Keratinocyte (primary cell): ENCODE measurements at regions not wholly inside any gene's neighbourhood (a gene's known extent, or its start where the extent isn't known, plus 50 kb on each side); places are given as distances from the start of the nearest gene placed in this dataset.

Source experiments
- DNase-seq: peaks from one replicate; pipeline ENCODE4 v3.0.0-alpha.2; 2011; ENCODE audit warnings: low read depth, missing footprints, low spot score
- FAIRE-seq: peaks from 2 replicates; lab custom pipeline; 2011; peaks lifted over from hg19 to GRCh38; lab: Jason Lieb, UNC
- H2AFZ ChIP-seq: 2 replicates; pipeline ENCODE4 v1.6.0; 2012; ENCODE audit warnings: low read length, control low read depth, inconsistent platforms; ENCODE audit not compliant: control insufficient read depth
- H3K27ac ChIP-seq: 2 replicates; pipeline ENCODE4 v1.5.1; 2011; ENCODE audit warnings: low read length; ENCODE audit not compliant: control insufficient read depth, insufficient read depth
- H3K27me3 ChIP-seq: 3 replicates; pipeline ENCODE4 v1.6.0; 2011; ENCODE audit warnings: low read length; ENCODE audit not compliant: control insufficient read depth, insufficient read depth; ENCODE audit errors: extremely low read depth
- H3K36me3 ChIP-seq, 2 experiments: 2 replicates in 1 of 2; 3 replicates in 1 of 2; pipeline ENCODE4 v1.5.1; 2011; ENCODE audit warnings: low read length in 2 of 2, mild to moderate bottlenecking in 1 of 2; ENCODE audit not compliant: control insufficient read depth in 2 of 2, insufficient read depth in 2 of 2; ENCODE audit errors: extremely low read depth in 1 of 2
- H3K4me1 ChIP-seq: 3 replicates; pipeline ENCODE4 v1.5.1; 2011; ENCODE audit warnings: low read length; ENCODE audit not compliant: control insufficient read depth, insufficient read depth; ENCODE audit errors: extremely low read depth
- H3K4me2 ChIP-seq: 3 replicates; pipeline ENCODE4 v1.6.0; 2011; ENCODE audit warnings: low read depth, low read length; ENCODE audit not compliant: control insufficient read depth, insufficient read depth; ENCODE audit errors: extremely low read depth
- H3K4me3 ChIP-seq, 3 experiments: fragments of 200-600 bp in 1 of 3; sonication (generic) in 1 of 3; 2 replicates in 2 of 3; 3 replicates in 1 of 3; pipeline ENCODE4 v1.5.1; 2011 to 2016; ENCODE audit warnings: low read length in 3 of 3, mild to moderate bottlenecking in 3 of 3, control low read depth in 2 of 3, inconsistent platforms in 1 of 3, low read depth in 1 of 3, mixed read lengths in 1 of 3, mixed run types in 1 of 3, moderate library complexity in 1 of 3; ENCODE audit not compliant: control insufficient read depth in 2 of 3, insufficient read depth in 2 of 3; ENCODE audit errors: extremely low read depth in 1 of 3
- H3K79me2 ChIP-seq: 2 replicates; pipeline ENCODE4 v1.6.0; 2012; ENCODE audit warnings: low read length; ENCODE audit not compliant: control insufficient read depth, insufficient read depth
- H3K9ac ChIP-seq: 3 replicates; pipeline ENCODE4 v1.6.0; 2011; ENCODE audit warnings: low read length; ENCODE audit not compliant: control insufficient read depth, insufficient read depth; ENCODE audit errors: extremely low read depth
- H3K9me1 ChIP-seq: 3 replicates; pipeline ENCODE4 v1.6.0; 2011; ENCODE audit warnings: low read length; ENCODE audit not compliant: control insufficient read depth, insufficient read depth; ENCODE audit errors: extremely low read depth
- H3K9me3 ChIP-seq: 2 replicates; pipeline ENCODE4 v1.5.1; 2012; ENCODE audit warnings: low read depth, low read length; ENCODE audit not compliant: control insufficient read depth
- H4K20me1 ChIP-seq: 3 replicates; pipeline ENCODE4 v1.6.0; 2011; ENCODE audit warnings: low read length; ENCODE audit not compliant: control insufficient read depth, insufficient read depth; ENCODE audit errors: extremely low read depth
- CTCF ChIP-seq, 3 experiments: IDR thresholded peaks in 1 of 3; conservative IDR thresholded peaks in 1 of 3; optimal IDR thresholded peaks in 1 of 3; 2 replicates in 2 of 3; 3 replicates in 1 of 3; pipeline versions ENCODE3 to v1.5.1; 2011; ENCODE audit warnings: low read length in 3 of 3, mild to moderate bottlenecking in 3 of 3, moderate library complexity in 2 of 3, control low read depth in 1 of 3, inconsistent platforms in 1 of 3; ENCODE audit not compliant: insufficient read depth in 2 of 3; ENCODE audit errors: extremely low read depth in 1 of 3
- EZH2 ChIP-seq: IDR thresholded peaks from one replicate; pipeline ENCODE4 v1.6.1; 2012; ENCODE audit warnings: inconsistent platforms, mild to moderate bottlenecking, low read length, moderate library complexity
- dilution Hi-C: fragments of 300-500 bp; cut with MboI; formaldehyde crosslinking; loops from one replicate; pipeline ENCODE4 v1.7.0; 2020; ENCODE audit warnings: low sequenced_read_pairs; ENCODE audit not compliant: extremely low pct_ligation_motif_present

DNA sequence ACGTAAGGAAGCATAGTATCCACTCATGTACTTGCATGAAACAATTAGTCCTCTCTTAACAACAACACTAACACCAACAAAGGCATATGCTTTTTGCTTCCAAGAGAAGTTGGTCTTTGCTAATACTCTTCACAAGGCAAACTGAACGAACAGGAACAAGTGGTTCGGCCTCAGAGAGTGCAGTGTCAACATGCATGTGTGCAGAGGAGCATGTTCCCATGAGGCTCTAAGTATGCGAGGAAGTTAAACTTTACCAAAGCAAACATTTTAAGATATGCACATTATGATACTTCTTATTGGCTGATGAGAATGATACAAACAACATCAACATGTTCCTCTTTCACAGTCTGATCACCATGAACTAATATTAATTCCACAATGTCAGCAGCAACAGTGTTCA is 285.3 kb upstream of the IRX5 start:
- dilution Hi-C loops: no loop called here
- H3K9me3 ChIP-seq: no peaks in the 10 kb centered on the region
- no peaks in the 10 kb centered on the region for H3K27me3 ChIP-seq
- no peak overlapping the region for H3K4me3 ChIP-seq
- no peaks in the 10 kb centered on the region for H3K9me1 ChIP-seq
- no peak overlapping the region for H3K4me2 ChIP-seq
- DNase-seq (no peak), FAIRE-seq (no peak)
- TF ChIP-seq EZH2 (no peak), CTCF (optimal IDR thresholded peaks at IDR 0.05 in 1 of 3, IDR thresholded peaks at IDR 0.05 in 1 of 3, conservative IDR thresholded peaks at IDR 0.05 in 1 of 3; ENCODE audit: extremely low read depth in 1 of 3, insufficient read depth in 2 of 3, low read length in 3 of 3) (no peak)
- peaks cover 17% of the 10 kb centered on the region for H3K4me1 ChIP-seq
- H3K27ac ChIP-seq: no peak overlapping the region
- H3K79me2 ChIP-seq: no peaks in the 10 kb centered on the region
- H2AFZ ChIP-seq: no peak overlapping the region
- H3K36me3 ChIP-seq: no peaks in the 10 kb centered on the region
- H3K9ac ChIP-seq: no peak overlapping the region
- H4K20me1 ChIP-seq: no peaks in the 10 kb centered on the region

GRCh38 chr16:54636221-54636793 is 294.4 kb upstream of the IRX5 start:
- H3K9me1 ChIP-seq: no peaks in the 10 kb centered on the region
- dilution Hi-C loops: no loop called here
- no peaks in the 10 kb centered on the region for H3K4me1 ChIP-seq
- H3K9ac ChIP-seq: no peak overlapping the region
- no peaks in the 10 kb centered on the region for H3K27me3 ChIP-seq
- no peak overlapping the region for H3K4me3 ChIP-seq
- DNase-seq (no peak), FAIRE-seq (no peak)
- TF ChIP-seq EZH2: no peak
- no peak for TF ChIP-seq CTCF (optimal IDR thresholded peaks at IDR 0.05 in 1 of 3, IDR thresholded peaks at IDR 0.05 in 1 of 3, conservative IDR thresholded peaks at IDR 0.05 in 1 of 3; ENCODE audit: extremely low read depth in 1 of 3, insufficient read depth in 2 of 3, low read length in 3 of 3)
- H2AFZ ChIP-seq: no peak overlapping the region
- H3K36me3 ChIP-seq: no peaks in the 10 kb centered on the region
- no peaks in the 10 kb centered on the region for H4K20me1 ChIP-seq
- no peaks in the 10 kb centered on the region for H3K79me2 ChIP-seq
- H3K9me3 ChIP-seq: no peaks in the 10 kb centered on the region
- no peak overlapping the region for H3K4me2 ChIP-seq
- H3K27ac ChIP-seq: no peak overlapping the region
